Cardiac muscle cell (in vitro differentiated cells and primary cell): ENCODE measurements at regions not wholly inside any gene's neighbourhood (a gene's known extent, or its start where the extent isn't known, plus 50 kb on each side); places are given as distances from the start of the nearest gene placed in this dataset.
"Not testable (repeated sequence)": the region's sequence is repeated elsewhere in the genome, so short reads cannot be mapped to it uniquely, and the experiment has no call there.

Experiments
- DNase-seq, 2 donors: peaks; one replicate each; pipeline versions ENCODE4 v3.0.0 to v3.0.0-alpha.2; 2010 to 2017; ENCODE audit warnings: low read depth in 1 of 2, low spot score in 1 of 2
- H3K27ac ChIP-seq: fragments of 200-600 bp; sonication (generic); 2 replicates; pipeline ENCODE4 v1.5.1; 2016
- H3K27me3 ChIP-seq: fragments of 200-600 bp; sonication (generic); 2 replicates; pipeline ENCODE4 v1.6.0; 2016; ENCODE audit warnings: control low read depth
- H3K36me3 ChIP-seq: fragments of 200-600 bp; sonication (generic); 2 replicates; pipeline ENCODE4 v1.5.1; 2016; ENCODE audit warnings: control low read depth
- H3K4me1 ChIP-seq: fragments of 200-600 bp; sonication (generic); 2 replicates; pipeline ENCODE4 v1.8.1; 2017; ENCODE audit warnings: low read depth, mild to moderate bottlenecking, mixed run types
- H3K4me3 ChIP-seq: fragments of 200-600 bp; sonication (generic); 2 replicates; pipeline ENCODE4 v1.5.1; 2016; ENCODE audit warnings: mild to moderate bottlenecking
- H3K9me3 ChIP-seq: fragments of 200-600 bp; sonication (generic); 2 replicates; pipeline ENCODE4 v1.5.1; 2017; ENCODE audit warnings: low read depth, mild to moderate bottlenecking, control low read depth

- not testable (repeated sequence) for H3K36me3 ChIP-seq, H3K27me3 ChIP-seq, H3K27ac ChIP-seq, H3K4me1 ChIP-seq, H3K9me3 ChIP-seq
- peak in 1 of 2 donors; percentile 58 for DNase-seq
- peak overlapping the region; percentile 29 for H3K4me3 ChIP-seq
These were observed 89.9 kb downstream of the LAT start for GRCh38 chr16:29074554-29075402.

- not testable (repeated sequence) for H3K27me3 ChIP-seq, DNase-seq, H3K27ac ChIP-seq, H3K4me1 ChIP-seq, H3K36me3 ChIP-seq, H3K9me3 ChIP-seq, H3K4me3 ChIP-seq
These were observed 77.4 kb downstream of the LAT start for GRCh38 chr16:29062235-29062634.

- not testable (repeated sequence) for DNase-seq, H3K27me3 ChIP-seq, H3K4me1 ChIP-seq, H3K36me3 ChIP-seq, H3K4me3 ChIP-seq, H3K9me3 ChIP-seq, H3K27ac ChIP-seq
These were observed 76.6 kb downstream of the LAT start for GRCh38 chr16:29061467-29061921.

- H3K36me3 ChIP-seq, H3K27ac ChIP-seq, H3K4me1 ChIP-seq, DNase-seq, H3K4me3 ChIP-seq, H3K9me3 ChIP-seq, H3K27me3 ChIP-seq: not testable (repeated sequence)
These were observed 75.4 kb downstream of the LAT start for GRCh38 chr16:29060022-29060810.

GRCh38 chr16:29059575-29059974, 74.7 kb downstream of the LAT start:
- DNase-seq, H3K4me1 ChIP-seq, H3K27me3 ChIP-seq, H3K9me3 ChIP-seq, H3K36me3 ChIP-seq, H3K4me3 ChIP-seq, H3K27ac ChIP-seq: not testable (repeated sequence)
